NCI-H2107 treated with DMSO at 0.1 percent for 48 hours (cell line): ENCODE measurements at regions not wholly inside any gene's neighbourhood (a gene's known extent, or its start where the extent isn't known, plus 50 kb on each side); places are given as distances from the start of the nearest gene placed in this dataset.

Experiments used
- DNase-seq: peaks from one replicate; lab custom pipeline; 2025; ENCODE audit not compliant: unreplicated experiment; lab: John Stamatoyannopoulos, UW

GRCh38 chr2:172230332-172230888 lies 127.7 kb upstream of the DLX2 start:
- DNase-seq = no peak

DNA sequence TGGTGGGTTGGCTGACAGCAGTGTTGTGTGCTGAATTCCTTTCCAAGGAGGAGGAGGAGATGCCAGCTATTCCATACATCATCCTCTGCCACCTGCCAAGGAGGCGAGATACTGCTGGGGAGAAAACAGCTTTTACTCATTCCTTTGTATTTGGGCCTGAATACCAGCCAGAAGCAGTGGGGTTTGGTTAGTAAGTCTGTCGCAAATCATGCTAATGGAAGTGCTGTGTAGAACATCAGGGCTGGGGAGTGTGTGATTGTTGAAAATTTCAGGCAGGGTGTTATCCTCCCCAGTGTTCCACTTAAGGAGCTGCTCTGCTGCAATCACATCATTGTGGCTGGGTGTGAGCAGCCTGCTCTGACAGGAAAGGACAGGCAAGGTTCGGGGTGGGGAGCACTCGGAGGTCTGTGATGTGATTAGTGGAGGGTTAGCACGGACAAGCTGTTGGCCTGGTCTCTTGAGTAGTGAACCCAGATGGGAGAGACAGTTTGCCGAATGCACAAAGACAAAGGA lies 128.2 kb upstream of the DLX2 start:
- DNase-seq = no peak

GRCh38 chr2:172231508-172231907 lies 128.8 kb upstream of the DLX2 start:
- no peak for DNase-seq

DNA sequence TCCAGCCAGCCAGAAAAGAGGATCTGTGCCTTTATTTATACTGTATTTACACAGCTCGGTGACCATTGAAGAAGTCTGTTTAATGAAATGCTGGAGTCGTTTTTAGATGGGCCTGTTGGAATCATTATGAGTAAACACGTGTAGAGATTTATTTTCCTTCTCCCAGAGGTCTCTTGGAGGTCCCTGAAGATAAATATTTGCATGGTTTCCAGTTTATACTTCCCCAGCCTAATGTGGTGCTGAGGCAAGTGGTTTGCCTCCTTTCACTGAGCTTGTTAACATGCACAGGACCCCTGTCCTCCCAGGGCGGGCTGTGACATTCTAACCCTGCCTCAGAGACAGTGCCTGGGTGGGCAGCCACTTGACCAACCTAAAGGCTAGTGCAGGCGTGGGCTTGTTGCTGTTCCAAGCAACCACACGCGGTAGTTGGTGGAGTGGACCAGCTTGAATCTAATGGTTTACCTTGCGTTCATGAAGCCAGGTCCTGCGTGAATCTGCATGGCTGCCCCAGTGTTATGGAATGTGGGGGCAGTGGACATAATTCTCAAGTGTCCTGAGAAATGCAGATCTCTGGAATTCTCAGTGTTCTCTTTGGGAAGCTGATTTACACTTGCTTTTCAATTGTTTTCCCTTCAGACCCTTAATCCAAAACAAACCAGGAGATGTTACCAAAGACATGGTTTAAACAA lies 130.2 kb upstream of the DLX2 start:
- DNase-seq = no peak

DNA sequence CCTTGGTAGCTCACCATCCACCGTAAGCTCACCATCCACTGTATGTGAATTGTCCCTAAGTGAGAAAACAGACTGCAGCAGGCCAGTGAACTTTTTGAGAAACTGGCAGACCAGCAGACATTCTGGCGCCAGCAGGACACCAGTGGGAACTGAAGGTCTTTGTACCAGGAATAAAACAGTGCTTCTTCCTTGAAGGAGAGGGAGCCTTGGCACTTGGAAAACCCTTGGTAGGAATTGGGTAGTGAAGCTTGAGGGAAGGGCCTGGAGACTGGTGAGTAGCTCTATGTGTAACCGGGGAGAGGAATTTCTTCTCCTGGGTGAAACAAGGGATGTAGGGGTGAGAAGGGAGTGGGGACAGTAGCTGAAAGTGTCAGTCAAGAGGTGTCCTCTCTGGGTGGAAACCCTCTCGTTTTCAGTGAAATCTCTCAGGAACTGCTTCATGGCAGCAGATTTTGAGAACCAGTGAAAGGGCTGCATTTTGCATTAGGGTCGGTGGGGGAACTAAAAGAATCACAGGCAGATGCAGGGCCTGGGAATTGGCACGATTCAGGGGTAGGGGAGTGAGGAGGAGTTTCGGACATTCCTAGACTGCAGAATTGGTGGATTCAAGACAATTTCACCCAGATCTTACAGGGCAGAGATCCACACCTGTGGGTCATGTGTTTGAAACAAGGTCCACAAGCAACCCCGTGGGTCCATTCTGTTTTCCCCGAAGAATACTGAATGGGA lies 131.5 kb upstream of the DLX2 start:
- DNase-seq = no peak

DNA sequence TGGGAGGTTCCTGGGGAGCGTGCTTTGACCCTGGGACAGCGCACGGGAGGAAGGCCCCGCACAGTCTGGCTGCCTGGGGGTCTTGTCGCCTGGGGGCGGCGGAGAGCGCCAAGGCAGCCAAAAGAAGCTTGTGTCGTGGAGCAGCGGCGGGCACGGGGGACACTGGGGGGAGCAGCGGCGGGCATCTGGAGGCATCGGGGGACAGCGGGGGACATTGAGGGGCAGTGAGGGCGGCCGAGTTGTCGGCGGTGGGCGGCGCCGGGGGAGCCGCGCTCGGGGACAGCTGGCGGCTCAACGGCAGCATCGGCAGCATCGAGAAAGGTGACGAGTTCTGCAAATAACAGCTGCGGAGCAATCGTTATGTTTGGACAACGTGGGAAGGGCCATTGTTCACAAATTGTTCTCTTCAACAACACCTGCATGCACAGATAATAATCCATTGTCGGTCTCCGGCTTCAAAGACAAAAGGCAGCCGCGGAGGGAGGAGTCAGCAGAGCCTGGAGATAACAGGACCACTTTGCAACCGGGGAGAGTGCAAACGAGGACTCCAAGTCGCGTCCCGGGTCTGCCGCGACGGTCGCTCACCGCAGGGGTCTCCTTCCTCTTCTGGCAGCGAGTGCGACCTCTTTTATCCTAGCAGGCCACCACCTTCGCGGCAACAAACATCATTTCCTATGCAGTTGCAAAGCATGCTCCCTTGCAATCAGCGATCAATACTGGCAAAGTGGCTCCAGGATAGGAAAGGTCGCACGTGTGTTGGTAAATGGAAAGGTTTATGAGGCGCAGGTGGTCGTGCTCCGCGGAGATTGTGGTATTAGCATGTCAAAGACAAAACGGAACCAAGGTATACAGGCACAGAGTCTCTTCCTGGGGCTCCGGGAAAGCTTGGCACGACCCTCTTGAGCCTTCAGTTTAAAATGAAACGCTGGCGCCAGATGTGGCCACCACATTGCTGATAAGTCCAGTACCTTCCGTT lies 132.3 kb upstream of the DLX2 start:
- peak; percentile 50 for DNase-seq

DNA sequence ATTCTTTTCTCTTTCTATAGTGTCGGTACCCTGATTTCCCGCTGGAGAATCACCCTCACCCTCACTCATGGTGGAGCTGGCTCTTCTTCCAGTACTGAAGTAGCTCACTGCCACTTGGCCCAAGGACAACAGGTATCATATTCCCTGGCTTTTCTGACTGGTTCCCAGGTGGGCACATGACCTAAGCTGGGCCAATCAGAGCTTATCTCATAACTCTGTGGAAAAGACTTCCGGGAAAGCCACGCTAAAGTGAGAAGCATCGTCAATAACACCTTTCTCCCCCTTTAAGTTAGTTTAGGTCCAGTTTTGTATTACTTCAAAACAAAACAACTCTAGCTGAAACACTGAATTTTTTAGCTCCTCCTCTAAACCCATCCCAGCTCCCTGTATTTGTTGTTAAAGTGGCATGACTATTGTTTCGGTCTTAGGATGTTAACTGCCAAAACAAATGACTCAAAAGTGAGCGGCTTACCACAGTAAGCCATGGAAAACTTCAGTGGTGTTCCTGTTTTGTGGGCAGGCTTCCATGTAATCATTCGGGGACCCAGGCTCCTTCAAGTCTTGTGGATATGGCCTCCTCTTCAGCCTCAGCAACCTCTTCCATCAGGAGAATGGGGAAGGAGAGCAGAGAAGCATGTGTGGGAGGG lies 137.4 kb upstream of the DLX2 start:
- DNase-seq = no peak

GRCh38 chr2:172241222-172241621 lies 138.5 kb upstream of the DLX2 start:
- no peak for DNase-seq

GRCh38 chr2:172242471-172242870 lies 139.8 kb upstream of the DLX2 start:
- DNase-seq = no peak

DNA sequence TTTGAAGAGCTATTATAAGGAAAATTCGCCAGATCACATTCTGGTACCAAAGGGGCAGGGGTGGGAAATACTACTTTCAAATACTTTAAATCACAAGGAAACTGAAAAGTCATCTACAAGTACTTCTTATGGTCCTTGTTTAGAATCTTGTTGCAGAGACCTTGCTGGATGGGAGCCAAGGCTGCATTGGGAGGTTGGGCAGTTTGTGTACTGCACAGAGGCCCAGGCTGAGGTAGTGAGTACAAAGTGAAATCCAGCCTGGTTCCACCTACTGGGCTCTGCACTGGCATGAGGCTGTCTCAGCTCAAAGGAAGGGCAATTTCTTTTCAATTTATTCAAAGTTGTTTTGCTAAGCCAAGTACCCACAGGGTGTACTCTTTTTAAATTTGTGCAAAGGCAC lies 140.3 kb upstream of the DLX2 start:
- no peak for DNase-seq

DNA sequence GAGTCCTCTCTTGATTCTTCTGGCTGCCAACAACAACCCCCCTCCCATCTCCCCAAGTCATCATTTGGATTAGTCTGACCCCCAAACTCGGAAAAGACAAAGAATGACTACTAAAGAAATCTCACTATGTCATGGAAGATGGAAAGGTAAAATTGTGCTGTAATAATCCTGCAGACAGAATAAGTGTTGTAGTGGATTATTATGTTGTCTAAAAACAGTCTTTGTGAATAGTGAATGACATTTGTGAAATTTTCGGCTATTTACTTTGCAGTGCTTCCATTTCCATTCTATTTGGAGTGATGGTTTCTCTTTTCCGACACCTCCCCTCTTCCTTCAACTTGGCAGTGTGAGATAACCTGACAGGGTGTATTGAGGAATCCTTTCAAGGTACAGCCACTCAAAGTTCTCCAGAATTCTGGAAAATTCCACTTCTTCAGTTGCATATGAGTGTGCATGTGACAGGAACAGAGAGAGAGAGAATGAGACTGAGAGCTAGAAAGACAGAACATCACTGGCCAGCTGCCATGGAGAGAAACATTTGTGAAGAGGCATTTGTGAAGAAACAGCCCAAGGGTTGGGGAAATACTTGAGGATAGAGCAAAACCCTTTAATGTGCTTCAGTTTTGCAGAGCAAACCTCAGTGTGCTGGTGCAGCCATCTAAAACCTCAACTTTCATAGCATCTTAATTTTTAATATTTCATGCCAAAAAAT lies 141.9 kb upstream of the DLX2 start:
- DNase-seq = no peak

DNA sequence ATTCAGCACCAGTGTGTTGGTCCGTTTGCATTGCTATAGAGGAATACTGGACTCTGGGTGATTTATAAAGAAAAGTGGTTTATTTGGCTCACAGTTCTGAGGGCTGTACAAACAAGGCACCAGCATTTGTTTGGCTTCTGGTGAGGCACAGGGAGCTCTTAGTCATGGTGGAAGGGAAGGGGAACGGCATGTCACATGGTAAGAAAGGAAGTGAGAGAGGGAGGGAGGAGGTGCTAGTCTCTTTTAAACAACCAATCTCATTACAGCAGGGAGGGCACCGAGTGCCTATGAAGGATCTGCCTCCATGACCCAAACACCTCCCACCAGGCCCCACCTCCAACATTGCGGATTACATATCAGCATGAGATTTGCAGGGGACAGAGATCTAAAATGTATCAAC lies 143.9 kb upstream of the DLX2 start:
- DNase-seq = no peak

DNA sequence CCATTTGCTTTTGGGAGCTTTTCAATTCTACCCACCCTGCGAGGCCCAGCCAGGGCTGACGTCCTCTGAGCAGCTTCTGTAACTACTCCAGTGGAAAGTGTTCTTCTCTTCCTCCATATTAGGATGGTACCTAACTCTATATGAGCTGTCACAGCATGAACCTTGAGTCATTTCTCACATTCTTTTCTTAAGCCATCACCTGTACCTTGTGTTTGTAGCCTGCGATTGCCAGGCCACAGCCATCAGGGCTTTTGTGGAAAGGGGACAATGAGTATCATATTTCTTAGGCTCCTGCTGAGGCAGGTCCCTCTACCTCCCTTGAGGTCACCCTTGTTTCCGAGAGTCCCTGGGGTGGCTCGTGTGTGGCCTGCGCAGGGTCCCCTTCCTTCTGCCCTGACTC lies 144.5 kb upstream of the DLX2 start:
- DNase-seq = peak; percentile 36

DNA sequence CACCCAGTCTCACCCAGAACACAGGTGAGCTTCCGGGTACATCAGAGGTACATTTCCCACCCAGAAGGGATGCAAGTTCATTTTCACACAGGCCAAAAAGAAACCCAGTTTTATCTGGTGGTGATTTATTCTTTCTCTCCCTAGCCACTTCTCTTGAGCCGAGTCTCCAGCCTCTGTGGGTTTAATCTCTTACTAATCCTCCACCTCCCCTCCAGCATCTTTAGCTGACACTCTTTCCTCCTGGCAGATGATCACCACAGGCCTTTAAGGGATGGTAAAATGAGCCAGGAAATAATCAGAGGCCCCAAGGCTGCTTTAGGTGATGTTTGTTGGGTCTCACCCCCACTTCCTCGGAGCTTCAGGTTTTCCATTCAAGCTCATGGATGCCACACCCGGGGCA lies 145.7 kb upstream of the DLX2 start:
- DNase-seq = no peak

GRCh38 chr2:172248785-172249187 lies 146.1 kb upstream of the DLX2 start:
- no peak for DNase-seq

DNA sequence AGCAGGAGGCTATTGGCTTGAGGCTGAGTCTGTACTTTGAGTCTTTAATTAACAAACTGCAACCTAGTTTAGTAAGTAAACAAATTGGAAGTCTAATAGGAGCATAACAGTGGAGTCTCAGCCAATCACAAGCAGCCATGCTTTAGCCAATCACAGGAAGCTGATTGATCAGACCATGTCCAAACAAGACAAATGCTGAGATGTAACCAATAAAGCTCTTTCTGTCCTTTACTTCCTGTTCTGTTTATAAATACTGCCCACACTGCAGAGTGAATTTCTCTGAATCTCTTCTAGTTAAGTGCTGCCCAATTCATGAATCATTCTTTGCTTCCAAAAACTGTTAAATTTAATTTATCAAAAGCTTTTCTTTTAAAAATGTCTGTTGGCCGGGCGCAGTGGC lies 146.6 kb upstream of the DLX2 start:
- DNase-seq = no peak

GRCh38 chr2:172249986-172250385 lies 147.3 kb upstream of the DLX2 start:
- no peak for DNase-seq

GRCh38 chr2:172251231-172251630 lies 148.5 kb upstream of the DLX2 start:
- DNase-seq = no peak

- DNase-seq = no peak
These were observed 149.5 kb upstream of the DLX2 start for GRCh38 chr2:172252154-172252553.
